ENCODE measurements at regions not wholly inside any gene's neighbourhood (a gene's known extent, or its start where the extent isn't known, plus 50 kb on each side); places are given as distances from the start of the nearest gene placed in this dataset.

- DNase-seq (ENCODE audit: low spot score), result no peak
- Histone ChIP-seq H3K9me2 (ENCODE audit: insufficient read depth) (0 out of 2 replicates have a peak, but pooled peaks cover 9% of the 10 kb centered on the region), H2AFZ (no peak overlapping the region), H3K4me2 (no peak overlapping the region), H3F3A (replicated peaks; ENCODE audit: low read depth) (no peaks in the 10 kb centered on the region), H3K27me3 (ENCODE audit: insufficient read depth) (no peaks in the 10 kb centered on the region), H3K36me3 (ENCODE audit: insufficient read depth) (no peaks in the 10 kb centered on the region), H4K20me1 (replicated peaks; ENCODE audit: insufficient read depth) (no peaks in the 10 kb centered on the region), H3K79me2 (replicated peaks; ENCODE audit: insufficient read depth) (no peaks in the 10 kb centered on the region), H3K27ac (ENCODE audit: low read depth) (no peak overlapping the region), H3K4me3 (no peak overlapping the region), H3K4me1 (ENCODE audit: insufficient read depth) (0 out of 2 replicates have a peak, but pooled peaks cover 4% of the 10 kb centered on the region)
- TF ChIP-seq REST (IDR thresholded peaks at IDR 0.05; ENCODE audit: unreplicated experiment), result no peak
- TF ChIP-seq, protein P1, sequence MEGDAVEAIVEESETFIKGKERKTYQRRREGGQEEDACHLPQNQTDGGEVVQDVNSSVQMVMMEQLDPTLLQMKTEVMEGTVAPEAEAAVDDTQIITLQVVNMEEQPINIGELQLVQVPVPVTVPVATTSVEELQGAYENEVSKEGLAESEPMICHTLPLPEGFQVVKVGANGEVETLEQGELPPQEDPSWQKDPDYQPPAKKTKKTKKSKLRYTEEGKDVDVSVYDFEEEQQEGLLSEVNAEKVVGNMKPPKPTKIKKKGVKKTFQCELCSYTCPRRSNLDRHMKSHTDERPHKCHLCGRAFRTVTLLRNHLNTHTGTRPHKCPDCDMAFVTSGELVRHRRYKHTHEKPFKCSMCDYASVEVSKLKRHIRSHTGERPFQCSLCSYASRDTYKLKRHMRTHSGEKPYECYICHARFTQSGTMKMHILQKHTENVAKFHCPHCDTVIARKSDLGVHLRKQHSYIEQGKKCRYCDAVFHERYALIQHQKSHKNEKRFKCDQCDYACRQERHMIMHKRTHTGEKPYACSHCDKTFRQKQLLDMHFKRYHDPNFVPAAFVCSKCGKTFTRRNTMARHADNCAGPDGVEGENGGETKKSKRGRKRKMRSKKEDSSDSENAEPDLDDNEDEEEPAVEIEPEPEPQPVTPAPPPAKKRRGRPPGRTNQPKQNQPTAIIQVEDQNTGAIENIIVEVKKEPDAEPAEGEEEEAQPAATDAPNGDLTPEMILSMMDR (conservative IDR thresholded peaks at IDR 0.05; ENCODE audit: low read depth in 2 of 2), result no peak
- TF ChIP-seq NANOG (IDR thresholded peaks at IDR 0.05; ENCODE audit: borderline replicate concordance), result no peak
- ATAC-seq, result no peak
- Mint-ChIP-seq H3K4me3 (no peak overlapping the region), H3K36me3 (ENCODE audit: low read depth) (no peaks in the 10 kb centered on the region), H3K27me3 (ENCODE audit: insufficient read depth, low read depth, poor library complexity) (no peaks in the 10 kb centered on the region), H3K27ac (no peak overlapping the region), H3K9me3 (no peaks in the 10 kb centered on the region), H3K4me1 (peaks cover 3% of the 10 kb centered on the region; the same call in 1 of the 3 replicates)
Observed at GRCh38 chr10:108849186-108849585, 1074.1 kb downstream of the XPNPEP1 start.

GRCh38 chr10:108848046-108848445 is 1075.3 kb downstream of the XPNPEP1 start:
- no peaks in the 10 kb centered on the region for H3K36me3 ChIP-seq (ENCODE audit: insufficient read depth)
- Mint-ChIP-seq H3K36me3 (ENCODE audit: low read depth) (no peaks in the 10 kb centered on the region), H3K4me3 (no peak overlapping the region), H3K27me3 (ENCODE audit: insufficient read depth, low read depth, poor library complexity) (no peaks in the 10 kb centered on the region), H3K27ac (no peak overlapping the region), H3K4me1 (peaks cover 3% of the 10 kb centered on the region; the same call in 1 of the 3 replicates), H3K9me3 (no peaks in the 10 kb centered on the region)
- no peak overlapping the region for H2AFZ ChIP-seq
- no peaks in the 10 kb centered on the region for H3K27me3 ChIP-seq (ENCODE audit: insufficient read depth)
- no peak overlapping the region for H3K4me3 ChIP-seq
- peaks cover 12% of the 10 kb centered on the region; the same call in 1 of the 2 replicates for H3K9me2 ChIP-seq (ENCODE audit: insufficient read depth)
- 0 out of 2 replicates have a peak, but pooled peaks cover 4% of the 10 kb centered on the region for H3K4me1 ChIP-seq (ENCODE audit: insufficient read depth)
- no peak overlapping the region for H3K27ac ChIP-seq (ENCODE audit: low read depth)
- ATAC-seq (no peak), DNase-seq (ENCODE audit: low spot score) (no peak)
- H3K4me2 ChIP-seq, result no peak overlapping the region
- H4K20me1 ChIP-seq (replicated peaks; ENCODE audit: insufficient read depth), result no peaks in the 10 kb centered on the region
- no peaks in the 10 kb centered on the region for H3K79me2 ChIP-seq (replicated peaks; ENCODE audit: insufficient read depth)
- H3F3A ChIP-seq (replicated peaks; ENCODE audit: low read depth), result no peaks in the 10 kb centered on the region
- TF ChIP-seq NANOG (IDR thresholded peaks at IDR 0.05; ENCODE audit: borderline replicate concordance) (no peak), EZH2phosphoT487 (IDR thresholded peaks at IDR 0.05; ENCODE audit: unreplicated experiment) (no peak), STAT1 (IDR thresholded peaks at IDR 0.05; ENCODE audit: unreplicated experiment) (no peak), ZNF114 (CRISPR knock-in tag; IDR thresholded peaks at IDR 0.05) (no peak), POLR2AphosphoS5 (IDR thresholded peaks at IDR 0.05; ENCODE audit: low read depth) (no peak)
- TF ChIP-seq, protein P1 (conservative IDR thresholded peaks at IDR 0.05; ENCODE audit: low read depth in 2 of 2), result no peak
- TF ChIP-seq, protein P2, sequence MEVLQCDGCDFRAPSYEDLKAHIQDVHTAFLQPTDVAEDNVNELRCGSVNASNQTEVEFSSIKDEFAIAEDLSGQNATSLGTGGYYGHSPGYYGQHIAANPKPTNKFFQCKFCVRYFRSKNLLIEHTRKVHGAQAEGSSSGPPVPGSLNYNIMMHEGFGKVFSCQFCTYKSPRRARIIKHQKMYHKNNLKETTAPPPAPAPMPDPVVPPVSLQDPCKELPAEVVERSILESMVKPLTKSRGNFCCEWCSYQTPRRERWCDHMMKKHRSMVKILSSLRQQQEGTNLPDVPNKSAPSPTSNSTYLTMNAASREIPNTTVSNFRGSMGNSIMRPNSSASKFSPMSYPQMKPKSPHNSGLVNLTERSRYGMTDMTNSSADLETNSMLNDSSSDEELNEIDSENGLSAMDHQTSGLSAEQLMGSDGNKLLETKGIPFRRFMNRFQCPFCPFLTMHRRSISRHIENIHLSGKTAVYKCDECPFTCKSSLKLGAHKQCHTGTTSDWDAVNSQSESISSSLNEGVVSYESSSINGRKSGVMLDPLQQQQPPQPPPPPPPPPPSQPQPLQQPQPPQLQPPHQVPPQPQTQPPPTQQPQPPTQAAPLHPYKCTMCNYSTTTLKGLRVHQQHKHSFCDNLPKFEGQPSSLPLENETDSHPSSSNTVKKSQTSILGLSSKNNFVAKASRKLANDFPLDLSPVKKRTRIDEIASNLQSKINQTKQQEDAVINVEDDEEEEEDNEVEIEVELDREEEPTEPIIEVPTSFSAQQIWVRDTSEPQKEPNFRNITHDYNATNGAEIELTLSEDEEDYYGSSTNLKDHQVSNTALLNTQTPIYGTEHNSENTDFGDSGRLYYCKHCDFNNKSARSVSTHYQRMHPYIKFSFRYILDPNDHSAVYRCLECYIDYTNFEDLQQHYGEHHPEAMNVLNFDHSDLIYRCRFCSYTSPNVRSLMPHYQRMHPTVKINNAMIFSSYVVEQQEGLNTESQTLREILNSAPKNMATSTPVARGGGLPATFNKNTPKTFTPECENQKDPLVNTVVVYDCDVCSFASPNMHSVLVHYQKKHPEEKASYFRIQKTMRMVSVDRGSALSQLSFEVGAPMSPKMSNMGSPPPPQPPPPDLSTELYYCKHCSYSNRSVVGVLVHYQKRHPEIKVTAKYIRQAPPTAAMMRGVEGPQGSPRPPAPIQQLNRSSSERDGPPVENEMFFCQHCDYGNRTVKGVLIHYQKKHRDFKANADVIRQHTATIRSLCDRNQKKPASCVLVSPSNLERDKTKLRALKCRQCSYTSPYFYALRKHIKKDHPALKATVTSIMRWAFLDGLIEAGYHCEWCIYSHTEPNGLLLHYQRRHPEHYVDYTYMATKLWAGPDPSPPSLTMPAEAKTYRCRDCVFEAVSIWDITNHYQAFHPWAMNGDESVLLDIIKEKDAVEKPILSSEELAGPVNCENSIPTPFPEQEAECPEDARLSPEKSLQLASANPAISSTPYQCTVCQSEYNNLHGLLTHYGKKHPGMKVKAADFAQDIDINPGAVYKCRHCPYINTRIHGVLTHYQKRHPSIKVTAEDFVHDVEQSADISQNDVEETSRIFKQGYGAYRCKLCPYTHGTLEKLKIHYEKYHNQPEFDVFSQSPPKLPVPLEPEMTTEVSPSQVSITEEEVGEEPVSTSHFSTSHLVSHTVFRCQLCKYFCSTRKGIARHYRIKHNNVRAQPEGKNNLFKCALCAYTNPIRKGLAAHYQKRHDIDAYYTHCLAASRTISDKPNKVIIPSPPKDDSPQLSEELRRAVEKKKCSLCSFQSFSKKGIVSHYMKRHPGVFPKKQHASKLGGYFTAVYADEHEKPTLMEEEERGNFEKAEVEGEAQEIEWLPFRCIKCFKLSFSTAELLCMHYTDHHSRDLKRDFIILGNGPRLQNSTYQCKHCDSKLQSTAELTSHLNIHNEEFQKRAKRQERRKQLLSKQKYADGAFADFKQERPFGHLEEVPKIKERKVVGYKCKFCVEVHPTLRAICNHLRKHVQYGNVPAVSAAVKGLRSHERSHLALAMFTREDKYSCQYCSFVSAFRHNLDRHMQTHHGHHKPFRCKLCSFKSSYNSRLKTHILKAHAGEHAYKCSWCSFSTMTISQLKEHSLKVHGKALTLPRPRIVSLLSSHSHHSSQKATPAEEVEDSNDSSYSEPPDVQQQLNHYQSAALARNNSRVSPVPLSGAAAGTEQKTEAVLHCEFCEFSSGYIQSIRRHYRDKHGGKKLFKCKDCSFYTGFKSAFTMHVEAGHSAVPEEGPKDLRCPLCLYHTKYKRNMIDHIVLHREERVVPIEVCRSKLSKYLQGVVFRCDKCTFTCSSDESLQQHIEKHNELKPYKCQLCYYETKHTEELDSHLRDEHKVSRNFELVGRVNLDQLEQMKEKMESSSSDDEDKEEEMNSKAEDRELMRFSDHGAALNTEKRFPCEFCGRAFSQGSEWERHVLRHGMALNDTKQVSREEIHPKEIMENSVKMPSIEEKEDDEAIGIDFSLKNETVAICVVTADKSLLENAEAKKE (CRISPR knock-in tag; IDR thresholded peaks at IDR 0.05), result no peak

Measured in GM23338 (cell line).